GM20000 (cell line): ENCODE measurements at regions not wholly inside any gene's neighbourhood (a gene's known extent, or its start where the extent isn't known, plus 50 kb on each side); places are given as distances from the start of the nearest gene placed in this dataset.

ENCODE experiments used
- DNase-seq: peaks from one replicate; pipeline ENCODE4 v3.0.0; 2012; ENCODE audit warnings: low spot score
- CTCF ChIP-seq: IDR thresholded peaks from 2 replicates; pipeline ENCODE4 v1.5.1; 2012; ENCODE audit warnings: mild to moderate bottlenecking, control low read depth; ENCODE audit errors: extremely low read depth, missing control alignments

- no peak for DNase-seq
- no peak for TF ChIP-seq CTCF
These were observed 153.6 kb downstream of the C16orf95 start for GRCh38 chr16:87163637-87164036.

GRCh38 chr16:87165151-87165550 lies 152.0 kb downstream of the C16orf95 start:
- no peak for DNase-seq
- no peak for TF ChIP-seq CTCF

GRCh38 chr16:87165885-87166284 lies 151.3 kb downstream of the C16orf95 start:
- TF ChIP-seq CTCF: no peak
- no peak for DNase-seq

- no peak for TF ChIP-seq CTCF
- DNase-seq: no peak
These were observed 150.9 kb downstream of the C16orf95 start for GRCh38 chr16:87166321-87166720.

GRCh38 chr16:87166934-87167333 lies 150.3 kb downstream of the C16orf95 start:
- no peak for DNase-seq
- no peak for TF ChIP-seq CTCF

GRCh38 chr16:87169509-87169995 lies 147.6 kb downstream of the C16orf95 start:
- TF ChIP-seq CTCF: no peak
- no peak for DNase-seq

- no peak for DNase-seq
- TF ChIP-seq CTCF: no peak
These were observed 146.9 kb downstream of the C16orf95 start for GRCh38 chr16:87170310-87170709.
